Activated B cell treated with CpG ODN at 0.5 μM for 24 hours (primary cell): ENCODE measurements at regions not wholly inside any gene's neighbourhood (a gene's known extent, or its start where the extent isn't known, plus 50 kb on each side); places are given as distances from the start of the nearest gene placed in this dataset.

Source experiments
- ATAC-seq: fragments of 200-7000 bp; cut with Tn5 transposase; one replicate; pipeline ENCODE4 v1.10.0; 2021; ENCODE audit warnings: low read depth, mild to moderate bottlenecking, moderate library complexity
- CTCF ChIA-PET: fragments of 350-600 bp; sonication (Branson Sonifier 250); formaldehyde crosslinking; loops from one replicate; lab custom pipeline; 2021; ENCODE audit warnings: antibody characterized with exemption; lab: Charles Lee
- POLR2A ChIA-PET: fragments of 350-600 bp; sonication (Branson Sonifier 250); formaldehyde crosslinking; loops from one replicate; lab custom pipeline; 2021; ENCODE audit warnings: antibody characterized with exemption; lab: Charles Lee
- DNase-seq: peaks from one replicate; pipeline ENCODE4 v3.0.0; 2022
- H3K27ac Mint-ChIP-seq: one replicate; pipeline ENCODE4 v1.8.0; 2020; ENCODE audit warnings: mixed read lengths
- H3K27me3 Mint-ChIP-seq: one replicate; pipeline ENCODE4 v1.8.0; 2021; ENCODE audit warnings: mixed read lengths
- H3K36me3 Mint-ChIP-seq: one replicate; pipeline ENCODE4 v1.8.0; 2021; ENCODE audit warnings: low read depth, mixed read lengths
- H3K4me1 Mint-ChIP-seq: one replicate; pipeline ENCODE4 v1.8.0; 2021; ENCODE audit warnings: mixed read lengths
- H3K4me3 Mint-ChIP-seq: one replicate; pipeline ENCODE4 v1.8.0; 2020; ENCODE audit warnings: mild to moderate bottlenecking, mixed read lengths
- H3K9me3 Mint-ChIP-seq: one replicate; pipeline ENCODE4 v1.8.0; 2020; ENCODE audit warnings: mixed read lengths
- CTCF ChIP-seq: fragments of 200-600 bp; IDR thresholded peaks from one replicate; pipeline ENCODE4 v1.8.0; 2022; ENCODE audit warnings: antibody characterized with exemption, mild to moderate bottlenecking
- intact Hi-C: fragments of 100-400 bp; cut with micrococcal nuclease; formaldehyde crosslinking; loops from one replicate; pipeline ENCODE4 v1.15.1; 2024

GRCh38 chr13:107118506-107118905 is 550.6 kb upstream of the ARGLU1 start:
- ChIA-PET POLR2A (no interaction called here), CTCF (interaction anchor here (1.0 kb wide), 1 partner anchor 85 kb away, joined by 3 read pairs; no protein-coding TSS in a partner anchor)
- Mint-ChIP-seq H3K9me3 (no peaks in the 10 kb centered on the region), H3K4me1 (no peaks in the 10 kb centered on the region), H3K27ac (no peak overlapping the region), H3K27me3 (no peaks in the 10 kb centered on the region), H3K4me3 (no peak overlapping the region), H3K36me3 (no peaks in the 10 kb centered on the region)
- intact Hi-C loops, result no loop called here
- DNase-seq (no peak), ATAC-seq (no peak)
- no peak for TF ChIP-seq CTCF

- ChIA-PET POLR2A (no interaction called here), CTCF (no interaction called here)
- no peak overlapping the region for H3K4me3 Mint-ChIP-seq
- no peaks in the 10 kb centered on the region for H3K9me3 Mint-ChIP-seq
- H3K4me1 Mint-ChIP-seq, result no peaks in the 10 kb centered on the region
- ATAC-seq, result no peak
- intact Hi-C loops, result no loop called here
- no peaks in the 10 kb centered on the region for H3K36me3 Mint-ChIP-seq
- TF ChIP-seq CTCF, result no peak
- H3K27ac Mint-ChIP-seq, result no peak overlapping the region
- no peak for DNase-seq
- no peaks in the 10 kb centered on the region for H3K27me3 Mint-ChIP-seq
Observed at GRCh38 chr13:107117327-107118012, 549.5 kb upstream of the ARGLU1 start.

- POLR2A ChIA-PET, result no interaction called here
- intact Hi-C loops, result no loop called here
- ATAC-seq (no peak), DNase-seq (no peak)
- CTCF ChIA-PET, result no interaction called here
- Mint-ChIP-seq H3K27me3 (no peaks in the 10 kb centered on the region), H3K9me3 (peaks cover 2% of the 10 kb centered on the region), H3K4me3 (no peak overlapping the region), H3K4me1 (no peaks in the 10 kb centered on the region), H3K36me3 (no peaks in the 10 kb centered on the region), H3K27ac (no peak overlapping the region)
- TF ChIP-seq CTCF, result no peak
Observed at GRCh38 chr13:107113387-107113786, 545.5 kb upstream of the ARGLU1 start.

- CTCF ChIA-PET, result no interaction called here
- no peak overlapping the region for H3K4me3 Mint-ChIP-seq
- POLR2A ChIA-PET, result no interaction called here
- peaks cover 2% of the 10 kb centered on the region for H3K9me3 Mint-ChIP-seq
- DNase-seq, result no peak
- no peaks in the 10 kb centered on the region for H3K27me3 Mint-ChIP-seq
- TF ChIP-seq CTCF, result no peak
- H3K36me3 Mint-ChIP-seq, result no peaks in the 10 kb centered on the region
- intact Hi-C loops, result no loop called here
- no peak overlapping the region for H3K27ac Mint-ChIP-seq
- no peaks in the 10 kb centered on the region for H3K4me1 Mint-ChIP-seq
- ATAC-seq, result no peak
Observed at GRCh38 chr13:107111248-107111647, 543.3 kb upstream of the ARGLU1 start.

GRCh38 chr13:107104631-107105030 is 536.7 kb upstream of the ARGLU1 start:
- ChIA-PET CTCF (no interaction called here), POLR2A (no interaction called here)
- Mint-ChIP-seq H3K27ac (no peak overlapping the region), H3K9me3 (peaks cover 4% of the 10 kb centered on the region), H3K36me3 (no peaks in the 10 kb centered on the region), H3K27me3 (no peaks in the 10 kb centered on the region), H3K4me1 (no peaks in the 10 kb centered on the region), H3K4me3 (no peak overlapping the region)
- intact Hi-C loops, result no loop called here
- DNase-seq (no peak), ATAC-seq (no peak)
- no peak for TF ChIP-seq CTCF
